Panc1 (cell line): ENCODE measurements at regions not wholly inside any gene's neighbourhood (a gene's known extent, or its start where the extent isn't known, plus 50 kb on each side); places are given as distances from the start of the nearest gene placed in this dataset.

ENCODE experiments used
- POLR2AphosphoS5 ChIP-seq: IDR thresholded peaks from 2 replicates; pipeline ENCODE4 v1.6.1; 2012; ENCODE audit warnings: mild to moderate bottlenecking, low read depth, low read length, moderate library complexity
- SIN3A ChIP-seq: IDR thresholded peaks from 2 replicates; pipeline ENCODE4 v1.6.1; 2012; ENCODE audit warnings: low read depth, mild to moderate bottlenecking, low read length, moderate library complexity, borderline replicate concordance; ENCODE audit not compliant: insufficient read depth
- TF ChIP-seq, protein P1 (sequence below): fragments of 450-650 bp; IDR thresholded peaks from 2 replicates; pipeline ENCODE4 v1.5.1; 2017; ENCODE audit warnings: mild to moderate bottlenecking
- TF ChIP-seq, protein P2 (sequence below), 2 experiments: IDR thresholded peaks; 2 replicates each; pipeline ENCODE4 v1.6.1; 2011 to 2012; ENCODE audit warnings: low read depth in 2 of 2, control low read depth in 1 of 2, low read length in 1 of 2, mild to moderate bottlenecking in 1 of 2, moderate library complexity in 1 of 2; ENCODE audit not compliant: insufficient read depth in 1 of 2

DNA sequence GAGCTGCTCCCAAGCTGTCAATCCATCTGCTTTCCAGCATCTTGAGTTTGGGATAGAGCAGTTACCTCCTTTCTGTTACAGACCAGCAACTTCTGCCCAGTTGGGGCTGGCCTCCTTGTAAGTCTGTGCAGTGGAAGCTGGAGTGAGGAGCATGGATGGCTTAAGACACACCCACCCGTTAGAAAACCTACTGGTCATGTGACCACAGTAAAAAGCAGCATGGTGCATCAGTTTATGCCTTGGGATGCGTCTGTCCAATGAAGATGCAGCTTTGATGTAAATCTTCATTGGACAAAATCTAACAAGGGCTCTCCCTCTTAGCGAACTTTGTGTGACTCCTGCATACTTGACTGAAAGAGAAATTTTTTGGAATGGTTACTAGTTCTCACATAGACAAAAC, 453.5 kb downstream of the TYW1 start:
- TF ChIP-seq, protein P1, sequence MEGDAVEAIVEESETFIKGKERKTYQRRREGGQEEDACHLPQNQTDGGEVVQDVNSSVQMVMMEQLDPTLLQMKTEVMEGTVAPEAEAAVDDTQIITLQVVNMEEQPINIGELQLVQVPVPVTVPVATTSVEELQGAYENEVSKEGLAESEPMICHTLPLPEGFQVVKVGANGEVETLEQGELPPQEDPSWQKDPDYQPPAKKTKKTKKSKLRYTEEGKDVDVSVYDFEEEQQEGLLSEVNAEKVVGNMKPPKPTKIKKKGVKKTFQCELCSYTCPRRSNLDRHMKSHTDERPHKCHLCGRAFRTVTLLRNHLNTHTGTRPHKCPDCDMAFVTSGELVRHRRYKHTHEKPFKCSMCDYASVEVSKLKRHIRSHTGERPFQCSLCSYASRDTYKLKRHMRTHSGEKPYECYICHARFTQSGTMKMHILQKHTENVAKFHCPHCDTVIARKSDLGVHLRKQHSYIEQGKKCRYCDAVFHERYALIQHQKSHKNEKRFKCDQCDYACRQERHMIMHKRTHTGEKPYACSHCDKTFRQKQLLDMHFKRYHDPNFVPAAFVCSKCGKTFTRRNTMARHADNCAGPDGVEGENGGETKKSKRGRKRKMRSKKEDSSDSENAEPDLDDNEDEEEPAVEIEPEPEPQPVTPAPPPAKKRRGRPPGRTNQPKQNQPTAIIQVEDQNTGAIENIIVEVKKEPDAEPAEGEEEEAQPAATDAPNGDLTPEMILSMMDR, result no peak
- no peak for TF ChIP-seq SIN3A
- TF ChIP-seq, protein P2, sequence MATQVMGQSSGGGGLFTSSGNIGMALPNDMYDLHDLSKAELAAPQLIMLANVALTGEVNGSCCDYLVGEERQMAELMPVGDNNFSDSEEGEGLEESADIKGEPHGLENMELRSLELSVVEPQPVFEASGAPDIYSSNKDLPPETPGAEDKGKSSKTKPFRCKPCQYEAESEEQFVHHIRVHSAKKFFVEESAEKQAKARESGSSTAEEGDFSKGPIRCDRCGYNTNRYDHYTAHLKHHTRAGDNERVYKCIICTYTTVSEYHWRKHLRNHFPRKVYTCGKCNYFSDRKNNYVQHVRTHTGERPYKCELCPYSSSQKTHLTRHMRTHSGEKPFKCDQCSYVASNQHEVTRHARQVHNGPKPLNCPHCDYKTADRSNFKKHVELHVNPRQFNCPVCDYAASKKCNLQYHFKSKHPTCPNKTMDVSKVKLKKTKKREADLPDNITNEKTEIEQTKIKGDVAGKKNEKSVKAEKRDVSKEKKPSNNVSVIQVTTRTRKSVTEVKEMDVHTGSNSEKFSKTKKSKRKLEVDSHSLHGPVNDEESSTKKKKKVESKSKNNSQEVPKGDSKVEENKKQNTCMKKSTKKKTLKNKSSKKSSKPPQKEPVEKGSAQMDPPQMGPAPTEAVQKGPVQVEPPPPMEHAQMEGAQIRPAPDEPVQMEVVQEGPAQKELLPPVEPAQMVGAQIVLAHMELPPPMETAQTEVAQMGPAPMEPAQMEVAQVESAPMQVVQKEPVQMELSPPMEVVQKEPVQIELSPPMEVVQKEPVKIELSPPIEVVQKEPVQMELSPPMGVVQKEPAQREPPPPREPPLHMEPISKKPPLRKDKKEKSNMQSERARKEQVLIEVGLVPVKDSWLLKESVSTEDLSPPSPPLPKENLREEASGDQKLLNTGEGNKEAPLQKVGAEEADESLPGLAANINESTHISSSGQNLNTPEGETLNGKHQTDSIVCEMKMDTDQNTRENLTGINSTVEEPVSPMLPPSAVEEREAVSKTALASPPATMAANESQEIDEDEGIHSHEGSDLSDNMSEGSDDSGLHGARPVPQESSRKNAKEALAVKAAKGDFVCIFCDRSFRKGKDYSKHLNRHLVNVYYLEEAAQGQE (IDR thresholded peaks at IDR 0.05; ENCODE audit: insufficient read depth in 1 of 2, low read depth in 2 of 2, low read length in 1 of 2), result no peak
- TF ChIP-seq POLR2AphosphoS5, result no peak
